Heart left ventricle (tissue), 13 donors: ENCODE measurements at regions not wholly inside any gene's neighbourhood (a gene's known extent, or its start where the extent isn't known, plus 50 kb on each side); places are given as distances from the start of the nearest gene placed in this dataset.

Experiments used
- POLR2A ChIP-seq, 2 donors: fragments of 450-650 bp; IDR thresholded peaks; one replicate each; pipeline ENCODE4 v1.6.1; 2017; ENCODE audit warnings: antibody characterized with exemption in 2 of 2, mild to moderate bottlenecking in 2 of 2, moderate library complexity in 2 of 2
- TF ChIP-seq, protein P1 (sequence below), 12 donors: fragments of 200-600 bp; sonication (generic) in 4 of 12; IDR thresholded peaks; one replicate each; pipeline versions ENCODE4 v1.5.0 to v1.8.0; 2018 to 2022; ENCODE audit warnings: antibody characterized with exemption in 12 of 12, mild to moderate bottlenecking in 5 of 12
- donor health status: ischemic (EF 13 %, LVEDD 7.1; RV severe dilation, severe dysfunction).
- donor health status: DM: no; HTN: yes; CAD: no.
- donor health status: DM: no; HTN: no; CAD: no.
- donor health status: ischemic (EF 25% LVEDD 6.9; RV normal size, moderate dysfunction).
- donor health status: ischemic (EF 25% LVEDD 5.7; RV mildly dilated, moderate dysfunction).
- donor health status: ischemic (EF 35%, LVEDD 5.7; RV mildly dilated, moderate dysfunction).
- donor health status: nonischemic (EF 11% LVEDD 7.7; RV severe dilation, severe dysfunction).
- donor health status: DM: yes; HTN: yes; CAD: no.
- donor health status: PGD.
- donor health status: ischemic (EF 29% LVEDD 5.4; RV normal size, mild dysfunction).
- donor health status: nonischemic (EF 23%, LVEDD 6.1; RV moderate dilation, normal function).

DNA sequence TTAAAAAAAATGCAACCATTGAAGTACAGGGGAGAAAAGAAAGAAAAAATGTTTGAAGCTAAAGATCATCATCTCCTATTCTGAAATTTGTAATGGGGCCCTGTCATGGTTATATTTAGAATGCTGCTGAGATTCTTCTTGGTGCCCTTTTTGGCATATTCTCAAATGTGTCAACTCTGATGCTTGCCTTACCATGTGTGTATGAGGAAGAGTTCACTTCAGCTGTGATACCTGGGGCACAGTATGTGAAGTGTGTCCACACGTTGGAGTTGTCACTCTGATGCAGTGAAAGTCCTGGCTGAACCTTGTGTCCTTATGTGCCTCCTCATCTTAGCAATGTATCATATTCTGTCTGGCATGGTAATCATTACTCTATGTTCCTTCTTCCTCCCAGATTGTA is 377.9 kb downstream of the RAPGEF2 start:
- TF ChIP-seq POLR2A (IDR thresholded peaks at IDR 0.05) = no peak
- TF ChIP-seq, protein P1, sequence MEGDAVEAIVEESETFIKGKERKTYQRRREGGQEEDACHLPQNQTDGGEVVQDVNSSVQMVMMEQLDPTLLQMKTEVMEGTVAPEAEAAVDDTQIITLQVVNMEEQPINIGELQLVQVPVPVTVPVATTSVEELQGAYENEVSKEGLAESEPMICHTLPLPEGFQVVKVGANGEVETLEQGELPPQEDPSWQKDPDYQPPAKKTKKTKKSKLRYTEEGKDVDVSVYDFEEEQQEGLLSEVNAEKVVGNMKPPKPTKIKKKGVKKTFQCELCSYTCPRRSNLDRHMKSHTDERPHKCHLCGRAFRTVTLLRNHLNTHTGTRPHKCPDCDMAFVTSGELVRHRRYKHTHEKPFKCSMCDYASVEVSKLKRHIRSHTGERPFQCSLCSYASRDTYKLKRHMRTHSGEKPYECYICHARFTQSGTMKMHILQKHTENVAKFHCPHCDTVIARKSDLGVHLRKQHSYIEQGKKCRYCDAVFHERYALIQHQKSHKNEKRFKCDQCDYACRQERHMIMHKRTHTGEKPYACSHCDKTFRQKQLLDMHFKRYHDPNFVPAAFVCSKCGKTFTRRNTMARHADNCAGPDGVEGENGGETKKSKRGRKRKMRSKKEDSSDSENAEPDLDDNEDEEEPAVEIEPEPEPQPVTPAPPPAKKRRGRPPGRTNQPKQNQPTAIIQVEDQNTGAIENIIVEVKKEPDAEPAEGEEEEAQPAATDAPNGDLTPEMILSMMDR (IDR thresholded peaks at IDR 0.05) = no peak
